ENCODE measurements at regions not wholly inside any gene's neighbourhood (a gene's known extent, or its start where the extent isn't known, plus 50 kb on each side); places are given as distances from the start of the nearest gene placed in this dataset.
"Not testable (repeated sequence)": the region's sequence is repeated elsewhere in the genome, so short reads cannot be mapped to it uniquely, and the experiment has no call there.

DNA sequence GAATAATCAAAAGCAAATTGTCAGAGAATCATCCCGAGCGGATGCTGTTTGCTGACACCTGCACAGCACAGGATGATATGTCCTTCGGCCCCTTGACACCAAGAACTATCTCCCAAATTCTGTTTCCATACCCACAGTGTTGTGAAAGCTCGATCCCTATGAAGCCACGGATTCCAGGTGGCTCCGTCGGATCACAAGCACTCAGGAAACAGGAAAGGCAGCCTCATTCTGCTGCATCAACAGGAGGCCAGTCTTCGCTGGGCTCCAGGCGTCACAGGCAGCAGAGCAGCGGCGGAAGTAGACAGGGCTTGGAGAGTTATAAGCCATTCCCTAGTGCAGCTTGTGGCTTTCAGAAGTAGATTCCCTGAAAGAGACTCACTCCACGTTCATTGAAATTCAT is 342.3 kb downstream of the C6orf118 start:
- Histone ChIP-seq H3K27me3 (ENCODE audit: control insufficient read depth, insufficient read depth, low read length) (no peaks in the 10 kb centered on the region), H3K36me3 (ENCODE audit: control insufficient read depth, insufficient read depth, low read length) (no peaks in the 10 kb centered on the region), H3K4me3 (ENCODE audit: low read depth, low read length) (no peak overlapping the region)
- no peak for DNase-seq (ENCODE audit: low read depth)
- TF ChIP-seq, protein P1, sequence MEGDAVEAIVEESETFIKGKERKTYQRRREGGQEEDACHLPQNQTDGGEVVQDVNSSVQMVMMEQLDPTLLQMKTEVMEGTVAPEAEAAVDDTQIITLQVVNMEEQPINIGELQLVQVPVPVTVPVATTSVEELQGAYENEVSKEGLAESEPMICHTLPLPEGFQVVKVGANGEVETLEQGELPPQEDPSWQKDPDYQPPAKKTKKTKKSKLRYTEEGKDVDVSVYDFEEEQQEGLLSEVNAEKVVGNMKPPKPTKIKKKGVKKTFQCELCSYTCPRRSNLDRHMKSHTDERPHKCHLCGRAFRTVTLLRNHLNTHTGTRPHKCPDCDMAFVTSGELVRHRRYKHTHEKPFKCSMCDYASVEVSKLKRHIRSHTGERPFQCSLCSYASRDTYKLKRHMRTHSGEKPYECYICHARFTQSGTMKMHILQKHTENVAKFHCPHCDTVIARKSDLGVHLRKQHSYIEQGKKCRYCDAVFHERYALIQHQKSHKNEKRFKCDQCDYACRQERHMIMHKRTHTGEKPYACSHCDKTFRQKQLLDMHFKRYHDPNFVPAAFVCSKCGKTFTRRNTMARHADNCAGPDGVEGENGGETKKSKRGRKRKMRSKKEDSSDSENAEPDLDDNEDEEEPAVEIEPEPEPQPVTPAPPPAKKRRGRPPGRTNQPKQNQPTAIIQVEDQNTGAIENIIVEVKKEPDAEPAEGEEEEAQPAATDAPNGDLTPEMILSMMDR (IDR thresholded peaks at IDR 0.05; ENCODE audit: insufficient read depth, low read length, poor library complexity, severe bottlenecking) = no peak

DNA sequence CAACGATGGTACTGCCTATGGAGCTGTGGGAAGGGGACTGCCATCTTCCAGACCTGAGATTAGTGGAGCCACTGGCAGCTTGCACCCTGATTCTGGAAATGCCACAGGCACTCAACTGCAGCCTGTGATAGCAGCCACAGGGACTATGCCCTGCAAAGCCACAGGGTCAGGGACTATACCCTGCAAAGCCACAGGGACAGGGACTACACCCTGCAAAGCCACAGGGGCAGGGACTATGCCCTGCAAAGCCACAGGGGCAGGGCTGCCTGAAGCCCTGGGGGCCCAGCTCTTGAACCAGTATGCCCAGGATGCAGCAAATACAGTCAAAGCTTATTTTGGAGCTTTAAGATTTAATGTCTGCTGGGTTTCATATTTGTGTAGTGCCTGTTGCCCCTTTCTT is 346.6 kb downstream of the C6orf118 start:
- Histone ChIP-seq H3K36me3 (ENCODE audit: control insufficient read depth, insufficient read depth, low read length) (no peaks in the 10 kb centered on the region), H3K4me3 (ENCODE audit: low read depth, low read length) (no peak overlapping the region), H3K27me3 (ENCODE audit: control insufficient read depth, insufficient read depth, low read length) (no peaks in the 10 kb centered on the region)
- no peak for DNase-seq (ENCODE audit: low read depth)
- TF ChIP-seq, protein P1 (IDR thresholded peaks at IDR 0.05; ENCODE audit: insufficient read depth, low read length, poor library complexity, severe bottlenecking) = no peak

DNA sequence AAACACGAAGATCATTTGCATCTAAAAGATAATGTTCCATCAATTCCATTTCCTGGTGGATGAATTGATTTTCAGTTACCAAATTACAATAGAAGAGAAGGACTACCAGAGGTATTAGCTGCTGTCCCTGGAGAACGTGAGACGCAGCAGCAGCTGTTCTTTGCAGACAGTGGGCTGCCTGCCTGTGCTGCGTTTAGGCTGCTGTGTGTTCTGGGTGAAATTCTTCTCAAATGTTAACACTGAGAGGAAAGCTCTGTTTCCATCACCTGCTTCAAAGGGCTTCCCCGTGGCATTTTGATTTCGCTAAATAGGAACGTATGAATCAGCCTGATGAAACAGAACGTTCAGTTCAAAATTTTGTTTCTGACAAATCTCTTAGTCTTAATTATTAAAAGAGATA is 362.2 kb downstream of the C6orf118 start:
- Histone ChIP-seq H3K27me3 (ENCODE audit: control insufficient read depth, insufficient read depth, low read length) (no peaks in the 10 kb centered on the region), H3K36me3 (ENCODE audit: control insufficient read depth, insufficient read depth, low read length) (no peaks in the 10 kb centered on the region), H3K4me3 (ENCODE audit: low read depth, low read length) (no peak overlapping the region)
- TF ChIP-seq, protein P1 (IDR thresholded peaks at IDR 0.05; ENCODE audit: insufficient read depth, low read length, poor library complexity, severe bottlenecking) = no peak
- DNase-seq (ENCODE audit: low read depth) = no peak

DNA sequence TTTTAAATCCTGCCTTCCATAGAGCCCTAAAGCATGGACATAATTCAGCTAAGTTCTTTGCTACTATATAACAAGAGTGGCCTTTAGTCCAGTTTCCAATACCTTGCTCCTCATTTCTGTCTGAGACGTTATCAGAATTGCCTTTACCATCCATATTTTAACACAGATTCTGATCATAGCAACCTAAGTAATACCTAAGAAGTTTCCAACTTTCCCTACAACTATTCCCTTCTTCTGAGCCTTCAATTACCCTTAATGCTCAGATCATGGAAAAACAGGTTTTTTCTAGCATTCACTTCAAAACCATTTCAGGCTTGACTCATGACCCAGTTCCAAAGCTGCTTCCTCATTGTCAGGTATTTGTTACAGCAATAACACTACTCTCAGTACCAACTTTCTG is 367.1 kb downstream of the C6orf118 start:
- DNase-seq (ENCODE audit: low read depth) = no peak
- TF ChIP-seq, protein P1 (IDR thresholded peaks at IDR 0.05; ENCODE audit: insufficient read depth, low read length, poor library complexity, severe bottlenecking) = no peak
- H3K36me3 ChIP-seq (ENCODE audit: control insufficient read depth, insufficient read depth, low read length) = no peaks in the 10 kb centered on the region

DNA sequence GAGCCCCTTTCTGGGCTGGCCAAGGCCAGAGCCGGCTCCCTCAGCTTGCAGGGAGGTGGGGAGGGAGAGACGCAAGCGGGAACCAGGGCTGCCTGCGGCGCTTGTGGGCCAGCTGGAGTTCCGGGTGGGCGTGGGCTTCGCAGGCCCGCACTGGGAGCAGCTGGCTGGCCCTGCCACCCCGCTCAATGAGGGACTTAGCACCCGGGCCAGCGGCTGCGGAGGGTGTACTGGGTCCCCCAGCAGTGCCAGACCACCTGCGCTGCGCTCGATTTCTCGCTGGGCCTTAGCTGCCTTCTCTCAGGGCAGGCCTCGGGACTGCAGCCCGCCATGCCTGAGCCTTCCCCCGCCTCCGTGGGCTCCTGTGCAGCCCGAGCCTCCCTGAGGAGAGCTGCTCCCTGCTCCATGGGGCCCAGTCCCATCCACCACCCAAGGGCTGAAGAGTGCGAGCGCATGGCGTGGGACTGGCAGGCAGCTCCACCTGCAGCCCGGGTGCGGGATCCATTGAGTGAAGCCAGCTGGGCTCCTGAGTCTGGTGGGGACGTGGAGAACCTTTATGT is 376.1 kb downstream of the C6orf118 start:
- H3K27me3 ChIP-seq (ENCODE audit: control insufficient read depth, insufficient read depth, low read length); H3K4me3 ChIP-seq (ENCODE audit: low read depth, low read length); H3K36me3 ChIP-seq (ENCODE audit: control insufficient read depth, insufficient read depth, low read length); DNase-seq (ENCODE audit: low read depth): not testable (repeated sequence)

More for the DNA sequence above, 367.1 kb downstream of the C6orf118 start:
- no peaks in the 10 kb centered on the region for H3K27me3 ChIP-seq (ENCODE audit: control insufficient read depth, insufficient read depth, low read length)
- no peak overlapping the region for H3K4me3 ChIP-seq (ENCODE audit: low read depth, low read length)

DNA sequence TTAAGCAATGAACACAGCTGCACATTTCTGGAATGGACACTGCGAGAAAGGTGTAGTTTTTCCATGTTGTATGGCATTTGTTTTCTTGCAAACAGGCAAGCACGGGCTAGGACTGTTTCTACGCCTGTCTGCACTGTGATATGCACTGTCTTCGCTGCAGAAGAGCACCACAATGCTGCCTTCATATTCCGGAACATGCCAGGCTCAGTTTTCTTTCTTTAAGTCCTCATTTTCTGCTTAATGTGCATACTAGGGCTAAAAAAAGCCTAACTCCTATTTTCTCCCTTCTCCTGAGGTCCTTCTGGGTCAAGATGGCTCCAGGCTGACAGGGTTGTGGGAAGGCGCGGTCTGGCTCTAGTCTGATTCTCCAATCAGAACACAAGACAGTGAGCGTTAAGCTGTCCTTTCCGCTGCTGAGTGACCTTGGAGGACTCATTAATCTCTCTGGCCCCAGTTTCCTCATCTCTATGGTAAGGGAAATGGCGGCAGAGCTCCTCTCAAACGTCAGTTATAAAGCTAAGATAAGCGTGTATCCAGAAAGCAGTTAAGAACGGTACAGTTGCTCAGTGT is 379.9 kb downstream of the C6orf118 start:
- Histone ChIP-seq H3K27me3 (ENCODE audit: control insufficient read depth, insufficient read depth, low read length) (peaks cover 2% of the 10 kb centered on the region), H3K4me3 (ENCODE audit: low read depth, low read length) (no peak overlapping the region), H3K36me3 (ENCODE audit: control insufficient read depth, insufficient read depth, low read length) (no peaks in the 10 kb centered on the region)
- TF ChIP-seq, protein P1 (IDR thresholded peaks at IDR 0.05; ENCODE audit: insufficient read depth, low read length, poor library complexity, severe bottlenecking) = no peak
- no peak for DNase-seq (ENCODE audit: low read depth)
